Skeletal muscle tissue (tissue), 3 donors: ENCODE measurements at regions not wholly inside any gene's neighbourhood (a gene's known extent, or its start where the extent isn't known, plus 50 kb on each side); places are given as distances from the start of the nearest gene placed in this dataset.

Experiments
- H3K27ac ChIP-seq: one replicate; pipeline ENCODE4 v1.7.0; 2013; ENCODE audit warnings: mild to moderate bottlenecking, low read depth, low read length, inconsistent platforms
- H3K27me3 ChIP-seq, 3 donors: one replicate each; pipeline ENCODE4 v1.7.0; 2013; ENCODE audit warnings: low read length in 3 of 3; ENCODE audit not compliant: control insufficient read depth in 3 of 3, insufficient read depth in 3 of 3
- H3K36me3 ChIP-seq, 3 donors: one replicate each; pipeline ENCODE4 v1.7.0; 2013; ENCODE audit warnings: low read length in 3 of 3; ENCODE audit not compliant: control insufficient read depth in 3 of 3, insufficient read depth in 3 of 3
- H3K4me1 ChIP-seq, 3 donors: one replicate each; pipeline ENCODE4 v1.7.0; 2013; ENCODE audit warnings: low read length in 3 of 3, mild to moderate bottlenecking in 3 of 3; ENCODE audit not compliant: control insufficient read depth in 3 of 3, insufficient read depth in 3 of 3
- H3K4me3 ChIP-seq, 3 donors: one replicate each; pipeline ENCODE4 v1.7.0; 2013; ENCODE audit warnings: low read length in 3 of 3
- H3K9ac ChIP-seq, 3 donors: one replicate each; pipeline ENCODE4 v1.7.0; 2013; ENCODE audit warnings: low read length in 3 of 3, mild to moderate bottlenecking in 3 of 3, moderate library complexity in 2 of 3, low read depth in 1 of 3
- H3K9me3 ChIP-seq, 3 donors: one replicate each; pipeline ENCODE4 v1.7.0; 2013; ENCODE audit warnings: low read length in 3 of 3; ENCODE audit not compliant: control insufficient read depth in 3 of 3
- donor health status: Osteomylitis.

- Histone ChIP-seq H3K4me3 (no peak overlapping the region), H3K27me3 (no peaks in the 10 kb centered on the region), H3K9me3 (no peaks in the 10 kb centered on the region)
These were observed 1392.1 kb upstream of the CELF4 start for GRCh38 chr18:38957736-38958135.

GRCh38 chr18:38956068-38956467 lies 1390.5 kb upstream of the CELF4 start:
- H3K27me3 ChIP-seq = no peaks in the 10 kb centered on the region
- H3K36me3 ChIP-seq = no peaks in the 10 kb centered on the region
- H3K9me3 ChIP-seq = no peaks in the 10 kb centered on the region
- H3K4me1 ChIP-seq = no peaks in the 10 kb centered on the region
- no peak overlapping the region for H3K9ac ChIP-seq
- H3K27ac ChIP-seq = no peak overlapping the region
- H3K4me3 ChIP-seq = no peak overlapping the region

More at GRCh38 chr18:38957736-38958135, 1392.1 kb upstream of the CELF4 start:
- H3K9ac ChIP-seq = no peak overlapping the region
- H3K4me1 ChIP-seq = no peaks in the 10 kb centered on the region
- no peak overlapping the region for H3K27ac ChIP-seq
- H3K36me3 ChIP-seq = no peaks in the 10 kb centered on the region

- H3K9ac ChIP-seq = no peak overlapping the region
- H3K4me1 ChIP-seq = no peaks in the 10 kb centered on the region
- H3K27ac ChIP-seq = no peak overlapping the region
- H3K4me3 ChIP-seq = no peak overlapping the region
- H3K36me3 ChIP-seq = no peaks in the 10 kb centered on the region
- no peaks in the 10 kb centered on the region for H3K9me3 ChIP-seq
- H3K27me3 ChIP-seq = no peaks in the 10 kb centered on the region
These were observed 1386.0 kb upstream of the CELF4 start for GRCh38 chr18:38951633-38952032.

GRCh38 chr18:38948436-38948835 lies 1382.8 kb upstream of the CELF4 start:
- H3K4me1 ChIP-seq = no peaks in the 10 kb centered on the region
- no peaks in the 10 kb centered on the region for H3K27me3 ChIP-seq
- no peak overlapping the region for H3K27ac ChIP-seq
- no peaks in the 10 kb centered on the region for H3K9me3 ChIP-seq
- no peaks in the 10 kb centered on the region for H3K36me3 ChIP-seq
- H3K9ac ChIP-seq = no peak overlapping the region
- no peak overlapping the region for H3K4me3 ChIP-seq

GRCh38 chr18:38944446-38945024 lies 1378.9 kb upstream of the CELF4 start:
- H3K27ac ChIP-seq = no peak overlapping the region

GRCh38 chr18:38941711-38942561 lies 1376.3 kb upstream of the CELF4 start:
- Histone ChIP-seq H3K4me3 (no peak overlapping the region), H3K36me3 (no peaks in the 10 kb centered on the region), H3K9me3 (no peaks in the 10 kb centered on the region), H3K27me3 (no peaks in the 10 kb centered on the region), H3K27ac (no peak overlapping the region), H3K4me1 (no peaks in the 10 kb centered on the region), H3K9ac (no peak overlapping the region)

More at GRCh38 chr18:38944446-38945024, 1378.9 kb upstream of the CELF4 start:
- H3K9me3 ChIP-seq = no peaks in the 10 kb centered on the region
- no peaks in the 10 kb centered on the region for H3K27me3 ChIP-seq
- no peaks in the 10 kb centered on the region for H3K36me3 ChIP-seq
- H3K4me1 ChIP-seq = no peaks in the 10 kb centered on the region
- H3K4me3 ChIP-seq = no peak overlapping the region
- no peak overlapping the region for H3K9ac ChIP-seq

GRCh38 chr18:38940863-38941531 lies 1375.4 kb upstream of the CELF4 start:
- no peaks in the 10 kb centered on the region for H3K36me3 ChIP-seq
- no peaks in the 10 kb centered on the region for H3K9me3 ChIP-seq
- no peak overlapping the region for H3K27ac ChIP-seq
- no peak overlapping the region for H3K9ac ChIP-seq
- H3K27me3 ChIP-seq = no peaks in the 10 kb centered on the region
- no peak overlapping the region for H3K4me3 ChIP-seq
- no peaks in the 10 kb centered on the region for H3K4me1 ChIP-seq

- no peak overlapping the region for H3K9ac ChIP-seq
- H3K27me3 ChIP-seq = no peaks in the 10 kb centered on the region
- no peak overlapping the region for H3K27ac ChIP-seq
- no peaks in the 10 kb centered on the region for H3K36me3 ChIP-seq
- no peaks in the 10 kb centered on the region for H3K9me3 ChIP-seq
- H3K4me3 ChIP-seq = no peak overlapping the region
- H3K4me1 ChIP-seq = no peaks in the 10 kb centered on the region
These were observed 1374.9 kb upstream of the CELF4 start for GRCh38 chr18:38940475-38940862.

- H3K9ac ChIP-seq = no peak overlapping the region
- H3K4me3 ChIP-seq = no peak overlapping the region
- no peak overlapping the region for H3K27ac ChIP-seq
- H3K36me3 ChIP-seq = no peaks in the 10 kb centered on the region
- H3K9me3 ChIP-seq = no peaks in the 10 kb centered on the region
- H3K4me1 ChIP-seq = no peaks in the 10 kb centered on the region
- no peaks in the 10 kb centered on the region for H3K27me3 ChIP-seq
These were observed 1368.4 kb upstream of the CELF4 start for GRCh38 chr18:38933910-38934510.

GRCh38 chr18:38933322-38933721 lies 1367.7 kb upstream of the CELF4 start:
- Histone ChIP-seq H3K4me1 (no peaks in the 10 kb centered on the region), H3K4me3 (no peak overlapping the region), H3K9me3 (no peaks in the 10 kb centered on the region), H3K9ac (no peak overlapping the region), H3K27me3 (no peaks in the 10 kb centered on the region), H3K36me3 (no peaks in the 10 kb centered on the region), H3K27ac (no peak overlapping the region)
